Aorta (tissue), 5 donors: ENCODE measurements at regions not wholly inside any gene's neighbourhood (a gene's known extent, or its start where the extent isn't known, plus 50 kb on each side); places are given as distances from the start of the nearest gene placed in this dataset.
"Not testable (repeated sequence)": the region's sequence is repeated elsewhere in the genome, so short reads cannot be mapped to it uniquely, and the experiment has no call there.

Experiments used
- ATAC-seq: fragments of 200-7000 bp; cut with Tn5 transposase; one replicate; pipeline ENCODE4 v1.9.1; 2022; ENCODE audit warnings: moderate library complexity; ENCODE audit not compliant: low FRiP score
- DNase-seq, 2 donors: peaks; one replicate each; pipeline ENCODE4 v3.0.0-alpha.2; 2020
- H3K27ac ChIP-seq, 2 donors: one replicate each; pipeline ENCODE4 v1.5.1; 2013; ENCODE audit warnings: low read length in 2 of 2, mild to moderate bottlenecking in 2 of 2, moderate library complexity in 2 of 2, control low read depth in 1 of 2, inconsistent platforms in 1 of 2, low read depth in 1 of 2
- H3K27me3 ChIP-seq, 2 donors: one replicate each; pipeline ENCODE4 v1.6.1; 2013; ENCODE audit warnings: control low read depth in 1 of 2, low read length in 1 of 2, mild to moderate bottlenecking in 1 of 2, moderate library complexity in 1 of 2; ENCODE audit not compliant: insufficient read depth in 2 of 2, control insufficient read depth in 1 of 2
- H3K36me3 ChIP-seq, 2 donors: one replicate each; pipeline ENCODE4 v1.6.1; 2013; ENCODE audit warnings: control low read depth in 1 of 2, low read length in 1 of 2, mild to moderate bottlenecking in 1 of 2; ENCODE audit not compliant: insufficient read depth in 2 of 2, control insufficient read depth in 1 of 2
- H3K4me1 ChIP-seq, 2 donors: one replicate each; pipeline ENCODE4 v1.6.1; 2013; ENCODE audit warnings: low read length in 2 of 2, control low read depth in 1 of 2, mild to moderate bottlenecking in 1 of 2, moderate library complexity in 1 of 2; ENCODE audit not compliant: insufficient read depth in 2 of 2, control insufficient read depth in 1 of 2
- H3K4me3 ChIP-seq, 2 donors: one replicate each; pipeline ENCODE4 v1.5.1; 2013; ENCODE audit warnings: low read length in 2 of 2, control low read depth in 1 of 2, mild to moderate bottlenecking in 1 of 2
- H3K9me3 ChIP-seq: one replicate; pipeline ENCODE4 v1.6.1; 2013; ENCODE audit warnings: mild to moderate bottlenecking, low read length; ENCODE audit not compliant: control insufficient read depth
- WGBS, 2 donors: extraction: QIAGEN DNeasy Blood & Tissue Kit; methylation state at CpG; one replicate each; pipeline ENCODE4 v1.1.7; 2013; 5-methylcytosine and 5-hydroxymethylcytosine counted together
- intact Hi-C, 2 donors: fragments of 100-400 bp; cut with DNase I; formaldehyde crosslinking; loops; one replicate each; pipeline versions ENCODE4 v1.14.2 to v1.15.0; 2022
- donor health status: healthy with polysubstance abuse.
- donor health status: Bipolar disorder and iron deficiency.
- donor health status: DM: no; HTN: no; CAD: no.
- donor health status: DM: no; HTN: no; CAD: no.
- donor health status: DM: yes; HTN: yes; CAD: no.

DNA sequence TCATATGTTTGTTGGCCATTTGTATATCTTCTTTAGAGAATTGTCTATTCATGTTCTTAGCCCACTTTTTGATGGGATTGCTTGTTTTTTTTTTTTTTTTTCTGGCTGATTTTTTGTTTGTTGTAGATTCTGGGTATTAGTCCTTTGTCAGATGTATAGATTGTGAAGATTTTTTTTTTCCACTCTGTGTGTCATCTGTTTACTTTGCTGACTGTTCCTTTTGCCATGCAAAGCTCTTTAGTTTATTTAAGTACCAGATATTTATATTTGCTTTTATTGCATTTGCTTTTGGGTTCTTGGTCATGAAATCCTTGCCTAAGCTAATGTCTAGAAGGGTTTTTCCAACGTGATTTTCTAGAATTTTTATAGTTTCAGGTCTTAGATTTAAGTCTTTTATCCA, 547.9 kb downstream of the TMEM135 start:
- 37 to 41% methylated on average over 1 of the region's 1 CpG for WGBS, 2 donors
- H3K4me3 ChIP-seq, H3K36me3 ChIP-seq, DNase-seq, H3K9me3 ChIP-seq, H3K27ac ChIP-seq, ATAC-seq, H3K27me3 ChIP-seq, H3K4me1 ChIP-seq, intact Hi-C loops: not testable (repeated sequence)

DNA sequence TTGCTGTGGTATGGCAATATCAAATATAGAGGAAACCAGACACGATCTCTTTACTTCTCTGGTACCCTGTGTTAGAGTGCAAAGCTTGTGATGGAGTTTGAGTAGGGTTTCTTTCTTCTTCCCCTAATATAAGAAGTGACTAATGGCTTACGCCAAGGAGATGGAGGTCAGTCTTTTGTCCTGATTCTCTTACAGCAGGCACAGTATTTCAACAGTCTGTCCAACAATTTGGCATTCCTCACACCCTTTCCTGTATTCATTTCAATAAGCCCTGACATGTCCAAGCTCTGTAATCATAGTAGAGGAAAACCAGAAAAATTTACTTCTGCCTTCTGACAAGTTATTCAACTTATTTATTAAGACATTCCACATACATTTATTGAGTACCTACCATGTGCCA, 546.2 kb downstream of the TMEM135 start:
- Histone ChIP-seq H3K36me3 (no peaks in the 10 kb centered on the region), H3K27ac (no peak overlapping the region), H3K9me3 (peaks cover 3% of the 10 kb centered on the region), H3K4me3 (no peak overlapping the region), H3K4me1 (no peaks in the 10 kb centered on the region), H3K27me3 (no peaks in the 10 kb centered on the region)
- 72 to 82% methylated on average over 2 of the region's 2 CpGs for WGBS, 2 donors
- DNase-seq (no peak), ATAC-seq (no peak)
- intact Hi-C loops, result no loop called here

DNA sequence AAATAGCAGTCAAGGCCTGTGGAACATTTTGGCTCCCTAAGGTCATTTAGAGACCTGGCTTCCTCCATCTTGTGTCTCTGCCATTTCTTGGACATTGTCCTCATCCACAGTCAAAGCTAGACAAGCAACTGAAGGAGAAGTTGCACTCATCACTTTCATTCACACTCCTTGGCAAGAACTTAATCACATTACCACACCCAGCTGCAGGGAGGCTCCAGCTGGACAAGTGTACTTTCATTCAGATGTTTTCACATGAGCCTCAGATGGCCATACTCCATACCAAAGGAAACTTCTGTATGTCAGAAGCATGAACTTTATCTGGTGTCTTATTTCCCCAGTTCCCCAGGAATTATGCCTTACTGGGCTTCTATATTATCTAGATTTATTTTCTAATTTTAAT, 537.4 kb downstream of the TMEM135 start:
- Histone ChIP-seq H3K4me3 (no peak overlapping the region), H3K9me3 (no peaks in the 10 kb centered on the region), H3K4me1 (no peaks in the 10 kb centered on the region), H3K36me3 (no peaks in the 10 kb centered on the region), H3K27ac (no peak overlapping the region), H3K27me3 (no peaks in the 10 kb centered on the region)
- no peak for DNase-seq
- ATAC-seq, result no peak
- intact Hi-C loops, result no loop called here

DNA sequence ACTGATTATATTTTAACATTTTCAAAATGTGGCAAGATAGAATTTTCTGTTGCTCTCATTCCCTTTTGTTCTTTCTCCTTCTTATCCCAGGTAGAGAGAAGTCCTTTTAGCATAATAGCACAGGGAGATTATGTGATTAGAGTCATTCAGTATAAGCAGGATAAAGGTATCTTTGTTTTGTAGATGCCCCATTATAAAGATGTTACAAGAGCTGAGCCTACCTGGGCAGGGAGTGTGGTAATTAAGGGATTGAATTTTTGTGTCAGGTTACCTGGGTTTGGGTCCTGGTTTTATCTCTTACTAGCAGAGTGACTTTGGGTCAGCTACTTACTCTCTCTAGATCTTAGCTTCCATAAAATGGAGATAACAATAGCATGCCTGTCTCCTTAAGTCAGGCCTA, 536.5 kb downstream of the TMEM135 start:
- DNase-seq (no peak), ATAC-seq (no peak)
- intact Hi-C loops, result no loop called here
- no peaks in the 10 kb centered on the region for H3K9me3 ChIP-seq
- no peak overlapping the region for H3K4me3 ChIP-seq
- no peak overlapping the region for H3K27ac ChIP-seq
- no peaks in the 10 kb centered on the region for H3K4me1 ChIP-seq
- H3K36me3 ChIP-seq, result no peaks in the 10 kb centered on the region
- H3K27me3 ChIP-seq, result no peaks in the 10 kb centered on the region

DNA sequence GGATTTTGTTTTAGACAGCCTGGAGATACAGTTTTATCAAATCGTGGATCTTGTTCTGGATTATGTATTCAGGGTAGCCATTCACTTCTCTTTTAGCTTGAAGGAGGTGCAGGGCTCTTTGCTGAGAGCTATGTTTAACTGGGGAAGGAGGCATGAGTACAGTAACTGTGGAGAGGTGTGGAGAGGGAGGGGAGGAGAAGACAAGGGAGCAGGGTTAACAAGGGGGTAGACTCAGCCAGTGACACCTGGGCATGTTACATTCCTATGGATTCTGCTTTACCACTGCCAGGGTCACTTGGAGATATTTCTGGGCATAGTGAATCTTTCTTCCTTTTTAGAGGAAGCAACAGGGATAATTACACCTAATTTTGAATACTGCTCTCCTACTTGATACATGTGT, 536.0 kb downstream of the TMEM135 start:
- no peaks in the 10 kb centered on the region for H3K4me1 ChIP-seq
- ATAC-seq (no peak), DNase-seq (no peak)
- H3K36me3 ChIP-seq, result no peaks in the 10 kb centered on the region
- no peak overlapping the region for H3K27ac ChIP-seq
- H3K4me3 ChIP-seq, result no peak overlapping the region
- no peaks in the 10 kb centered on the region for H3K27me3 ChIP-seq
- 85 to 89% methylated on average over 1 of the region's 1 CpG for WGBS, 2 donors
- no peaks in the 10 kb centered on the region for H3K9me3 ChIP-seq
- intact Hi-C loops, result no loop called here

DNA sequence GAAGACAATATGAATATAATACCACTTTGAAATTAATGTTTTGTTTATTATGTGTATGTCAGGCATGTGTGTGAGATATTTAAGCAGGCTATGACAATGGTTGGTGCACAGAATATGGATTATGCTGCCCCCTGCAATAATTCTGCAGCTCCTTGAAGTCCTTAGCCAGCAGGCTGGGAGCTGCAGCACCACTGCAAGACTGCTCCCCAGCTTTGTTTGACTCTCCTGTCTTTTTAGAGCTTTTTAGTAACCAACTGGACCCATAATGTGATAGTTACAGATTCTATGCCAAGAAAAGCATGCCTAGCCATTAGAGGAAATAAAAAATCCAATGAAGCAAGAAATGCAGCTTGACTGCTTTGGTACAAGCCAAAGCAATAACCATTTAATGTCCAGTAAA, 535.1 kb downstream of the TMEM135 start:
- no peaks in the 10 kb centered on the region for H3K27me3 ChIP-seq
- intact Hi-C loops, result no loop called here

DNA sequence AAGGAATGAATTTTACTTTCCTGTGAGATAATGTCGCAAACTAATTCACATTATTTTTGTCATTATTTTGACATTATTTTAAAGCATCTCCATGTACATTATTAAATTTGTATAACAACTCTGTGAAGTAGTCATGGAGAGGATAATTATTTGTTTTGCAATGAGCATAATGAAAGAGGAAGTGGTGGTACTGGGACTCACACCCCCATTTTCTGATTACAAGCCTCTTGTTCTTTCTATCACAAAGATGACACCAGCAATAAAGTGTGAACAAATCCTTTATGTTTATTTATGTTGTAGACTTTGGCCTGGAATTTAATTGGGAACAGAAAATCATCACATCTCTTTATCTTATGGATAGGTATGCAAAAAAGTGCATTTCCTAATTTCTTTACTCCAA, 522.6 kb downstream of the TMEM135 start:
- H3K9me3 ChIP-seq, result no peaks in the 10 kb centered on the region
- no peaks in the 10 kb centered on the region for H3K36me3 ChIP-seq
- ATAC-seq (no peak), DNase-seq (no peak)
- H3K4me1 ChIP-seq, result no peaks in the 10 kb centered on the region
- no peak overlapping the region for H3K4me3 ChIP-seq
- WGBS, 2 donors, result 93 to 98% methylated on average over 1 of the region's 1 CpG
- no peak overlapping the region for H3K27ac ChIP-seq
- no peaks in the 10 kb centered on the region for H3K27me3 ChIP-seq
- intact Hi-C loops, result no loop called here

More for the DNA sequence above, 535.1 kb downstream of the TMEM135 start:
- ATAC-seq (no peak), DNase-seq (no peak)
- Histone ChIP-seq H3K4me1 (no peaks in the 10 kb centered on the region), H3K27ac (no peak overlapping the region), H3K4me3 (no peak overlapping the region), H3K9me3 (no peaks in the 10 kb centered on the region), H3K36me3 (no peaks in the 10 kb centered on the region)

DNA sequence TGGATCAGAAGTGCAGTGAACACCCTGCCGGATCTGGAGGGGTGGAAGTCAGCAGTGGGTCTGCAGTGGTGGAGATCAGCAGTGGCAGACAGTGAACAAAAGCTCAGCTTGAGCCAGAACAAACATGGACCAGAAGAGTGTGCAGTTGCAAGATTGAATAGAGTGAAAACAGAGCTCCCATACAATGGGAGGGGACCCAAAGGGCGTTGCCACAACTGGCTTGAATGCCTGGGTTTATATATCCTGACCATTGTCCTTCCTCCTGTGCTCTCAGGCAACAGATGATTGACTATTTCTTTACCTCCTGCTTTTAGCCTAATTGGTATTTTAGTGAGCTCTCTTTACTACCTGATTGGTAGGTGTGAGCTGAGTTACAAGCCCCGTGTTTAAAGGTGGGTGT, 522.1 kb downstream of the TMEM135 start:
- ATAC-seq, intact Hi-C loops, DNase-seq, H3K9me3 ChIP-seq, H3K4me3 ChIP-seq, H3K36me3 ChIP-seq, H3K4me1 ChIP-seq, H3K27me3 ChIP-seq, H3K27ac ChIP-seq: not testable (repeated sequence)
- WGBS, 2 donors, result 73 to 80% methylated on average over 3 of the region's 3 CpGs

DNA sequence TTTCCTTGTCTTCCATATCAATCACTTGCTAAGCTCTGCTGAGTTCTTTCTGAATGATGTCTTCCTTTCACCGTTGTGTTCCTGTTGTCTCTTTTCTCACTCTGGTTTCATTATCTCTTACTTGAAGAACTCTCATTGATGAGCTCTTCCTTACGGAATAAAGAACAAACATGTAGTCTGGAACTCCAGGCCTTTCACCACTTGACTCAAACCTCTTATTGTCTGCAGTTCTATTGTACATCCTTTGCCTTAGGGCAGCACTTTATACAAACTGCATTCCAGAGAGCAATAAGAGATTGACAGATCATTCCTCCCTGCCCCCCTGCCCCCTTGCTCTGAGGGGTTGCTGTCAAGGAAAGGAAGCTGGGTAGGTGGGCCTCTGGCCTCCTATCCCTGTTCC, 517.4 kb downstream of the TMEM135 start:
- 81 to 89% methylated on average over 2 of the region's 2 CpGs for WGBS, 2 donors
- Histone ChIP-seq H3K9me3 (no peaks in the 10 kb centered on the region), H3K4me1 (no peaks in the 10 kb centered on the region), H3K4me3 (no peak overlapping the region), H3K36me3 (no peaks in the 10 kb centered on the region), H3K27me3 (no peaks in the 10 kb centered on the region), H3K27ac (no peak overlapping the region)
- no peak for ATAC-seq
- DNase-seq, result no peak
- intact Hi-C loops, result no loop called here

DNA sequence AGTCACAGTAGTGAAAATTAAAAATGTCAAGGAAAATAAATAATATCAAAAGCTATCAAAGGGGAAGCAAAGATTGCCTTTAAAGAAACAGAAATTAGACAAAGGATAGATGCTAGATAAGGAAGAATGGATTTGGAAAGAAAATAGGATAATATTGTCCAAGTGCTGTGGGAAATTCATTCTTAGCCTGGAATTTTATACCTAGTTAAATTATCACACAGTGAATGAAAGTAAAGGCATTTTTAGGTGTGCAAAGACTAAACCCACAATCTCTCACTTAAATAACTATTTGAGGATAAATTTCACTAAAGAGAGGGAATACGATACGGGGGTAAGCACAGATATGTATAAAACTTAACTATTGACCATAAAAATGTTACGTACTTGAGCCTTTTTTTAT, 511.1 kb downstream of the TMEM135 start:
- Histone ChIP-seq H3K27ac (no peak overlapping the region), H3K9me3 (peaks cover 2% of the 10 kb centered on the region), H3K36me3 (no peaks in the 10 kb centered on the region), H3K4me1 (no peaks in the 10 kb centered on the region), H3K27me3 (no peaks in the 10 kb centered on the region), H3K4me3 (no peak overlapping the region)
- DNase-seq (no peak), ATAC-seq (no peak)
- intact Hi-C loops, result no loop called here
- 89 to 94% methylated on average over 3 of the region's 3 CpGs for WGBS, 2 donors
